ENCODE measurements at regions not wholly inside any gene's neighbourhood (a gene's known extent, or its start where the extent isn't known, plus 50 kb on each side); places are given as distances from the start of the nearest gene placed in this dataset.

GRCh38 chr11:134640536-134640935 lies 228.5 kb upstream of the B3GAT1 start:
- DNase-seq: peak; percentile 41

DNA sequence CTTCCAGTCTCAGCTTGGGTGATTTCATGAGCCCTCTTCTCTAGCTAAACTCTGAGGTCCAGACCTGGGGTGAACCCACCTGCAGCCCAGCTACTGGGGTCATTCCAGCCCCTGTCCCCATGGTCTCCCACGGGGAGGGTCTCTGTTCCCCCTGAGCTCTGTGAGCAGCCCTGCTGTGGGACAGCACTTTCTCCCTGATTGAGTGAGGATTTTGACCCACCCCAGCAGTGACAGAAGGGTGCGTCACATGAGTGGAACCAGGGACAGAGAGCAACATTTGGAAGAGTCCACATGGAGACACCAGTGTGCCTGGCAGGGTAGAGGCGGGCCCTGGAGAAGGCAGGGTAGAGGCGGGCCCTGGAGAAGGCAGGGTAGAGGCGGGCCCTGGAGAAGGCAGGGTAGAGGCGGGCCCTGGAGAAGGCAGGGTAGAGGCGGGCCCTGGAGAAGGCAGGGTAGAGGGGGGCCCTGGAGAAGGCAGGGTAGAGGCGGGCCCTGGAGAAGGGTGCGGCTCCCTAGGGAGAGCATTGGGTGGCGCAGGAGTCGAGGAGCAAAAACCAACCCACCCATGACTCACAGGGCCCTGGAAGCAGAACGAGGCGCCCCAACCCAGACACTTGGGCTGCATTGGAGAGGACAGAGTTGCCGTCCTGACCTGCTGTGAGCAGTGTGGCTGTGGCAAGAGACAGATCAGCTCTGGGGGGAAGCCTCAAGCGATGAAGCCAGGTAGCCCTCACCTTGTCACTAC lies 227.7 kb upstream of the B3GAT1 start:
- DNase-seq: peak; percentile 45

GRCh38 chr11:134638796-134639430 lies 226.9 kb upstream of the B3GAT1 start:
- peak; percentile 41 for DNase-seq

DNA sequence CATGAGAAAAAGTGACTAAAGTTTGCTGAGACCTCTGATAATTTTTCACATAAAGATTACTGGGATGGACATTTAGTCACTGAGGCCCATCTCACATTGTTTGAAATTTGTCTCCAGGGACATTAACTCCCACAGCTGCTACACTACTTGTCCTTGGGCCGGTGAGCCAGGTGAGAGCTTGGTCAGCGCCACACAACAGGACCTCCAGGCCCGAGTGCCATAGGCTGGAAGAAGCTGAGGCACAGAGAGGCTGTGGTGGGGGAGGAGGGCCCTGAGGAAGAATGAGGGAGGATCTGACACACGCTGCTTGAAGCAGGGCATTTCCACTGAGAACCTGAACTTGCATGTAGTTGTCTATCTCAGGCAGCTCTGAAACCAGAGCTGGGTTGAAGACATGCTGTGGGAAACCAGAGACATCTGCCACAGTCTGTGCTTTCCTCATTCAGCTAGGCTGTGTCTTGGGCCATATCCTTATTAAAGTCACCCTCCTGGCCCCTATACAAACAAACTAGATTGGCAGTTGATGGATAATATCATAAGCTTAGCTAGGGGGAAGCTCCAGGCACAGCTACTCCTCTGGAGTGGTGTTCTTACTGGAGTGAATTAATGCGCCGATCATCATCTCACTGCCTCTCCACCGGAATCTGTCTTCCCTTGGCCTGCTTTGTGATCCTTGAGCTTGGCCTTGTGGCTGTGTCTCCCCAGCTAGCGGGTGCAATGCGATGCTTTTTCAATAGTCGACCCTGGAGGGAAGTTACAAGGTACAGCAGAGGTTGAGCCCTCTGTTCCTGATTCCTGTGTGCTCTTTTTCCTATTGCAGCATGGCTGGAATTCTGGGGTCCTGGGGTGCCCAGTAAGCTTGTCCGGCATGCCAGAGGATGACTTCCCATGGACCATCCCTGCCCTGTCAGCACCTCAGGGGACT lies 225.3 kb upstream of the B3GAT1 start:
- peak; percentile 44 for DNase-seq

GRCh38 chr11:134636071-134636470 lies 224.0 kb upstream of the B3GAT1 start:
- DNase-seq: peak; percentile 51

GRCh38 chr11:134634897-134635831 lies 223.1 kb upstream of the B3GAT1 start:
- peak; percentile 63 for DNase-seq

DNA sequence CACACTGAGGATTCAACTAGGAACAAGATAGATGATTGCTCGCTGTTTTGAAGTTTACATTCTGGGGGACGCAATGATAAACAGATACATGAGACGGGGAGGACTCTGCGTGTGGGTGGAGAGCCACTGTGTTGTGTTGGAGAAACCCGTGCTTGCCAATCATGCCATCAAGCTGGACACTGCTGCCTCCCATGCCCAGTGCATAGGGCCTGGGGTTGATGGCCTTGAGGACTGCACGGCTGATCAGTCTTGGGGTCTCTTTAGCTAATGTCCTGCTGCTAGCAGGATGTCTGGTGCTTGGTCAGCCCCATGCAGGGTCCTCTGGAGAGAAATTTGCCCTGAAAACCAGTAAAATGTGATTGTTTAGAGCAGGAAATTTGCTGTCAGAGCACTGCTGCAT lies 221.2 kb upstream of the B3GAT1 start:
- DNase-seq: peak; percentile 25

DNA sequence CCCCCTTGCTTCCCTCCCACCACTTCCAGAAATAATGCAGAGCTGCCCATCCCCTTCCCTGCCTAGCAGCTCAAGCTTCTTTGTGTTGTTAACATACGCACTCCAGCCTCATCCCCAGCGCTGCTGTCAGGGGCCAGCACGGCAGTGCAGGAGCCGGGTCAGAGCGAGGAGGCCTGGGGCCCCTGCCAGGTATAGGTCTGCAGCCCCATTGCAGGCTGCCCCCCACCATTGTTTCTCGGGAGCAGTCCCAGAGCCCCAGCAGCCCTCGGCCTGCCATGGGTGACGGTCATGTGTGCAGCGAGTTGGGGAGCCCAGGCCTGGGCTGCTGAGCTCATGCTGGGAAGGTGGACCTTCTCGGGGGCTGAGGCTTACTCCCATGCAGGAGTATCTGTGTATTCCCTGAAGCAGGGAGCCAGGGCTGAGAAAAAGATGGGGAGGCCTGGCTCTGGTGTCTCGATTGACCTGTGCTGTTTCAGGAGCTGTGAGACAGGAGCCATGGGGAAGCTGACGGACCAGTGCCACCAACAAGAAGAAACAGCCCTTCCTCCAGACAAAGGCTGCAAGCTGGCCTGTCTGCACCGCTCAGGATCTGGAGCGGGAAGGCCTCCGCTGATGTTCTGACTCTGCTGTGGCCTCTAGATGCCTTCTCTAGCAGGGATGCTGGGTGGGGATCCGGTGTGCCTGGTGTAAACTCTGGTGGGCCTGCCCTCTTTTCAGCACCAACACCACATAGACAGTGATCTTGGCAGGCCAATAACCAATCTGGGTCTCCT lies 220.5 kb upstream of the B3GAT1 start:
- peak; percentile 40 for DNase-seq

DNA sequence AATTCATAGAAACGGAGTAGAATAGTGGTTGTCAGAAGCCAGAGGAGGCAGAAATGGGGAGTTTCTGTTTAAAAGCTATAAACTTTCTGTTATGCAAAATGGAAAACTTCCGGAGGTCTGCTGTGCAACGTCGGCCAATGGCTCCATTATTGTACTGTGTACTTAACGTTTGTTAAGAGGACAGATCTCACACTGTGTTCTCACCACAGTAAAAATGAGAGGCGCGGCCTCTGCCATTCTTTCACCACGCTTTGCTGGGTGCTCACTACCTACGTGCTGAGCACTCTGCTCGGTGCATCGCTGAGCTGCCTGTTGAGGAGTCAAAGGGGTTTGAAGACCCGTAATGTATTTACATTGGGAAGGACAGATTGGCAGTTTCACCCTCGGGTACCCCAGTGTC lies 218.8 kb upstream of the B3GAT1 start:
- peak; percentile 35 for DNase-seq

DNA sequence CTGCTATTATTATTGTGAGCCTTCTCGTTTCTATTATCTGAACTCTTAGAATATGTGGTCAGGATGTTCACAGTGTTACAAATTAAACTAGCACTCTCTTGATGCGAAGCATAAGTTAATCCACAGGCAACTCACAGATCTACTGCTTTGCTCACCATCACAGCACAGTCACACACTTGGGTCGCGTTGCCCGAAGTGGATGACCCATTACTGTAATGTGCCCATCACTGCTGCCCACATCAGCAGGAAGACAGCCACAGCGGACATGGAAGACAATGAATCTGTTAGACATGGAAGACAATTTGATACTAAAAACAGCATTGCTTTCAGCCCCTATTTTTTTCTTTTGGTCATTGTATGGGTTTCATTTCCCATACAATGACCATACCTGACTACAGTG lies 216.4 kb upstream of the B3GAT1 start:
- no peak for DNase-seq

DNA sequence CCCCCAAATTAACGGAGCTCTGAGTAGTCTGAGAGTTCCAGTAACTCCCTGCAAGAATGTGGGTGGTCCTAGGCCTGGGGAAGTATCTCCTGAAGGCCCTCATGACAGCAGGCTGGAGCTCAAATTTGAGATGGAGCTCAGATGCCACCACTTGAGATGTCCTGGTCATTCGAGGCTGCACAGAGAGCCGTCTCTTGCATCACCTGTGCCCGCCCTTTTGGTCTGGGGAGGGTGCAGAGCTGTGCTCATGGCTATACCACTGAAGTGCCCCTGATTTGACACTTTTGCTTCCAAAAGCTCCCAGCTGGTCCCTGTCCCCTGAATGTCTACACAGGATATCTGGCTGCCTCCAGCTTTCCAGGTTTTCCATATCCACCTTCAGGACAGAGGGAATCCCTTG lies 214.0 kb upstream of the B3GAT1 start:
- peak; percentile 25 for DNase-seq

GRCh38 chr11:134625631-134626030 lies 213.6 kb upstream of the B3GAT1 start:
- no peak for DNase-seq

GRCh38 chr11:134625151-134625550 lies 213.1 kb upstream of the B3GAT1 start:
- DNase-seq: no peak

DNA sequence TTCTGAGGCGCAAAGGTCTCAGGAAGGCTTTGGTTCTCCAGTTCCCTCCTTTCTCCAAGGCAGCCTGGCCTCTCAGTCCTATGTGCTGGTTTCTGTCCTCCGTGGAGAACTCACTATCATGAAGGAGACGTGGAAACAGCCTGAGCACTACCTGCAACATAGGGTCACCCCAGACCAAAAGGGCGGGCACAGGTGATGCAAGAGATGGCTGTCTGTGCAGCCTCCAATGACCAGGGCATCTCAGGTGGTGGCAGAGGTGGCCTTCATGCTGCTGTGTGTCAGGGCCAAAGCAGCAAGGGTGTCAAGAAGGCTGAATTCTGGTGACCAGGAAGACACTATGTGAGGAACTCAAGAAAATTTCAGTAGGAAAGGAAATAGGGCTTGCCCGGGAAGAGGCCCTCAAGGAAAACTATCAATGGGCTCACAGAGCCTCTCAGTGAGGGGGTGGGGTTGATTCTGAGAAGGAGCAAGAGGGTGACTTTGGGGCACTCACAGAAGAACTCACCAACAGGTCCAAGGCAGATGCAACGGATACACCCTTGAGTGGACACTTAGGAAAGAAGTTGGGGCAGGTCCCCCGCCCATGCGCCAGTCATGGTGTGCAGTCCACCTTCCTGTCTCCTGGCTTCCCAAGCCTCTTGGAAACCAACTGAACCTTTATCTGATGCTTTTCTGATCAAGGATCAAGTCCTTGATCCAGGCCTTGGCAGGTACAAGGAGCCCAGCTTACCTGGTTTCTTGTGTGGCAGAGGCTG lies 212.3 kb upstream of the B3GAT1 start:
- DNase-seq: peak; percentile 24

DNA sequence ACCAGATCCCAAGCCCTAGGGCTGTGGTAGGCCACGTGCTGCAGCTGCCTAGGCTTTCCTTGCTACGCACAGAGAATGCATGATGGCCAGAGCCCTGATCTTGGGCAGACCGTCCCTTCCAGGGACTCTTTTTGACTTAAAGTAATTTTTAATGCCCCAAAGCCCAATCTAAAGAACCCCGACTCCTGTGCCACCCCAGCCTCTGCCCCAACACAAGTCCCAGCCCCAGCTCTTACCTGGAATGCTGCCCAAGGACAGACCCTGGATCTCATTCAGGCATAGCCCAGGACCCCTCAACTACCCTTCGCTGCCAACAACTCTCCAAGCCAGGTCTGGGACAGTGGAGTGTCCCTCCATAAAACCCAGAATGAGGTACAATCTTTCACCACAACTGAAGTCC lies 211.7 kb upstream of the B3GAT1 start:
- no peak for DNase-seq

- DNase-seq: peak; percentile 24
Observed at GRCh38 chr11:134622458-134622857, 210.4 kb upstream of the B3GAT1 start.

GRCh38 chr11:134617360-134617759 lies 205.3 kb upstream of the B3GAT1 start:
- peak; percentile 43 for DNase-seq

- peak; percentile 15 for DNase-seq
Observed at GRCh38 chr11:134616038-134616437, 204.0 kb upstream of the B3GAT1 start.

GRCh38 chr11:134615041-134615615 lies 203.1 kb upstream of the B3GAT1 start:
- peak; percentile 43 for DNase-seq

DNA sequence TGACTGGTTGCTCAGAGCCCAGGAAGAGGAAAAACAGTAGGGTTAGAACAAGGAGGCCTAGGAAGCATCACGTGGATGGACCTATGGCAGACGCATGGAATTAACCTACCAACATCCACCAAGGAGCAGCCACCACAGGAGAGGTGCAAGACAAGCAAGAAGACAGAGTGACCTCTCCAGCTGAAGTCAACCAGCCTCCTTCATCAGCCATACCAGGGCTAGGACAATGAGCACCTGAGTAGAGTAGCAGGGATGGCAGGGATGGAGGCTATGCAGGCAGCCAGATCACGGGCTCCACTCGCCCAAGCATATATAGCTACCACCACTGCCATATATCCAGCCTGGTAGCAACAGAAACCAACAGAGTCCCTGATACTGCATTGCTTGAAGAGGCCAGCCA lies 202.1 kb upstream of the B3GAT1 start:
- DNase-seq: peak; percentile 39
